GM19324 (cell line): ENCODE measurements at regions not wholly inside any gene's neighbourhood (a gene's known extent, or its start where the extent isn't known, plus 50 kb on each side); places are given as distances from the start of the nearest gene placed in this dataset.

Source experiments
- ATAC-seq: cut with Tn5 transposase; IDR thresholded peaks from one replicate; pipeline ENCODE4 v1.9.1; 2021; ENCODE audit warnings: mild to moderate bottlenecking, moderate library complexity; ENCODE audit not compliant: unreplicated experiment, low FRiP score

GRCh38 chr2:81194581-81194980, 890.0 kb upstream of the LRRTM1 start:
- no peak for ATAC-seq

- no peak for ATAC-seq
Measured at GRCh38 chr2:81194176-81194575, 889.6 kb upstream of the LRRTM1 start.

- ATAC-seq: no peak
Measured at GRCh38 chr2:81181845-81182244, 877.3 kb upstream of the LRRTM1 start.

- no peak for ATAC-seq
Measured at GRCh38 chr2:81171447-81171846, 866.9 kb upstream of the LRRTM1 start.

- ATAC-seq: no peak
Measured at GRCh38 chr2:81163583-81163982, 859.0 kb upstream of the LRRTM1 start.

- ATAC-seq: no peak
Measured at GRCh38 chr2:81158505-81158904, 854.0 kb upstream of the LRRTM1 start.

- no peak for ATAC-seq
Measured at GRCh38 chr2:81148323-81148722, 843.8 kb upstream of the LRRTM1 start.

- ATAC-seq: no peak
Measured at GRCh38 chr2:81136296-81136695, 831.7 kb upstream of the LRRTM1 start.

GRCh38 chr2:81097361-81097760, 792.8 kb upstream of the LRRTM1 start:
- no peak for ATAC-seq

- no peak for ATAC-seq
Measured at GRCh38 chr2:81093031-81093430, 788.5 kb upstream of the LRRTM1 start.

- no peak for ATAC-seq
Measured at GRCh38 chr2:81087646-81088045, 783.1 kb upstream of the LRRTM1 start.

- ATAC-seq: no peak
Measured at GRCh38 chr2:81084101-81084500, 779.5 kb upstream of the LRRTM1 start.

GRCh38 chr2:81078631-81079030, 774.1 kb upstream of the LRRTM1 start:
- ATAC-seq: no peak

- ATAC-seq: no peak
Measured at GRCh38 chr2:81078102-81078501, 773.5 kb upstream of the LRRTM1 start.

GRCh38 chr2:81077396-81077795, 772.8 kb upstream of the LRRTM1 start:
- no peak for ATAC-seq

- ATAC-seq: no peak
Measured at GRCh38 chr2:81073412-81073811, 768.9 kb upstream of the LRRTM1 start.

- ATAC-seq: no peak
Measured at GRCh38 chr2:81068144-81068543, 763.6 kb upstream of the LRRTM1 start.

- no peak for ATAC-seq
Measured at GRCh38 chr2:81061016-81061415, 756.5 kb upstream of the LRRTM1 start.

GRCh38 chr2:81050580-81051095, 746.1 kb upstream of the LRRTM1 start:
- ATAC-seq: no peak

GRCh38 chr2:81043681-81044080, 739.1 kb upstream of the LRRTM1 start:
- ATAC-seq: no peak

- no peak for ATAC-seq
Measured at GRCh38 chr2:81007104-81007503, 702.6 kb upstream of the LRRTM1 start.

GRCh38 chr2:81002906-81003305, 698.4 kb upstream of the LRRTM1 start:
- ATAC-seq: no peak

- ATAC-seq: no peak
Measured at GRCh38 chr2:80987466-80987865, 682.9 kb upstream of the LRRTM1 start.
